ENCODE measurements at regions not wholly inside any gene's neighbourhood (a gene's known extent, or its start where the extent isn't known, plus 50 kb on each side); places are given as distances from the start of the nearest gene placed in this dataset.
"Not testable (repeated sequence)": the region's sequence is repeated elsewhere in the genome, so short reads cannot be mapped to it uniquely, and the experiment has no call there.

GRCh38 chr9:20238921-20239320, 383.4 kb downstream of the MLLT3 start:
- no peak for DNase-seq (ENCODE audit: low spot score)

- no peak for DNase-seq (ENCODE audit: low spot score)
Observed at GRCh38 chr9:20237686-20238085, 384.6 kb downstream of the MLLT3 start.

DNA sequence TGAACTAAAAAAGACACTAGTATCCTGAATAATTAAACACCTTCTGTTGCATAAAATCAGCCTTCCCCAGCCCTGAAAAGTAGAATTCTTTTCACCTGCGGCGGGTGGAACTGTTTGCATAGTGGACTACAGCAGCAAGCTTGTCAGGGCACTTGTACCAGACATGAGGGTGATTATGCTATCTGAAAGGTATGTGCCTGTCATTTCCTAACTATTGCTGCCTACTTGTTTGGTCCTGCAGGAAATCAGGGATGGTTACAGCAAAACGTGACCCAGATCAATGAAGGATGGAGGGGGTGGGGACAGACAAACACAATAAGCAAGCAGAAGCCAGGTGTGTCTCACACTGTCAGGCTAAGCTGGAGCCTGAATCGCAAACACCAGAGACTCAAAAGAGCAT, 385.6 kb downstream of the MLLT3 start:
- DNase-seq (ENCODE audit: low spot score): no peak

DNA sequence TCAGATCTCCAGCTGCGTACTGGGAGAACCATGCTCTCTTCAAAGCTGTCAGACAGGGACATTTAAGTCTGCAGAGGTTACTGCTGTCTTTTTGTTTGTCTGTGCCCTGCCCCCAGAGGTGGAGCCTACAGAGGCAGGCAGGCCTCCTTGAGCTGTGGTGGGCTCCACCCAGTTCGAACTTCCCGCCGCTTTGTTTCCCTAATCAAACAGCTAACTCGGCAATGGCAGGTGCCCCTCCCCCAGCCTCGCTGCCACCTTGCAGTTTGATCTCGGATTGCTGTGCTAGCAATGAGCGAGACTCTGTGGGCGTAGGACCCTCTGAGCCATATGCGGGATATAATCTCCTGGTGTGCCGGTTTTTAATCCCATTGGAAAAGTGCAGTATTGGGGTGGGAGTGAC, 387.1 kb downstream of the MLLT3 start:
- not testable (repeated sequence) for DNase-seq (ENCODE audit: low spot score)

GRCh38 chr9:20228096-20228495, 394.2 kb downstream of the MLLT3 start:
- no peak for DNase-seq (ENCODE audit: low spot score)

- DNase-seq (ENCODE audit: low spot score): no peak
Observed at GRCh38 chr9:20227166-20227874, 395.0 kb downstream of the MLLT3 start.

DNA sequence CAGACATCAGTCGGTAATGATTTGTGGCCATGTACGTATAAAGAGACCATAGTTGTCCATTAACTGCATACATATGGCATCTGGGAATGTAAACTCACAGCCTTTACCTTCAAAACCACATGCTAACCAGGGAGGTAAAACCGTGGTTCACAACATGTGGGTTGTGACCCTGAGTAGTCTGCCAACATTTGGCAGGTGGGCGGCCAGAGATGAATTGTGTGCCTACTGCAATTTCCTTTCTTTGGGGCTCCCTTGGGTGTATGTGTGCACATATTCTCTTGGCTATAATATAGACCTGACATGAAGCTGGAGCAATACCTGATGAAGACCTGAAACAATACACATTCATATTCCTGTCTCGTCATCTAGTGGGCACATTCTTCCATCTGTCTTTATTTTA, 396.0 kb downstream of the MLLT3 start:
- no peak for DNase-seq (ENCODE audit: low spot score)

DNA sequence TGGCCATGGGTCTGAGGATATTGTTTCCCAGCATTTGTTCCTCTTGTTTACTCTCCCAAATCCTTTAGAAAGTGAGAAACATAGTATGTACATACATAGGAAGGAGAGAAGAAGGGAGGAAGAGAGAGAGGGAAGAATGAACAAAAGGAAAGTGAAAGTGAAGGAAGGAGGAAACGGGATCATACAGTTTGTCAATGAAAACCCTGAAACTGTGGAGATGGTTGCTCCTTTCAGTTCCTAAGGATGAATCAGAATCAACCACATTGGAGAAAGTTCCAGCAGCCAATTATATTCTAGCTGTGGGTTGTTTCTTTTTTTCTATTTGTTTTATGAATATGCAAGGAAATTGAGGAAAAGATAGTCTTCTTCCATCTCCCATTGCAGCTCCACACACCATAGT, 396.5 kb downstream of the MLLT3 start:
- peak; percentile 18 for DNase-seq (ENCODE audit: low spot score)

GRCh38 chr9:20224756-20225155, 397.5 kb downstream of the MLLT3 start:
- no peak for DNase-seq (ENCODE audit: low spot score)

DNA sequence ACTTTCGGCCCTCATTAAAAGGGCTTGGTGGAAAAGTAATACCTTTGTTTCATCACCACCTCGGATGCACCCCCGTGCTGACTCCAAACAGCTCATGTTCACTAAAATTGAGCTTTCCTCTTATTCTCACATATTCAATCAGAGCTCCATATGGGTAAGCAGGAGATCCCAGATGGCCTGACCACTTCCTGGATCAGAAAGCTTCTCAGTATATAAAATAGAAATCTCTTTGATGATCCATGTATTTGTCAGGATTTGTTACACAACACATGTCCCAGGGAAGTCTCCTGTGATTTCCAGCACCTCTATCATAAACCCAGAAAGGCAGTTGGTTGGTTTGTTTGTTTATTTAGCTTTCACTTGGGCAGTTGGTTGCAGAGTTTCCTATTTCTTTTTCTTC, 402.0 kb downstream of the MLLT3 start:
- DNase-seq (ENCODE audit: low spot score): no peak

DNA sequence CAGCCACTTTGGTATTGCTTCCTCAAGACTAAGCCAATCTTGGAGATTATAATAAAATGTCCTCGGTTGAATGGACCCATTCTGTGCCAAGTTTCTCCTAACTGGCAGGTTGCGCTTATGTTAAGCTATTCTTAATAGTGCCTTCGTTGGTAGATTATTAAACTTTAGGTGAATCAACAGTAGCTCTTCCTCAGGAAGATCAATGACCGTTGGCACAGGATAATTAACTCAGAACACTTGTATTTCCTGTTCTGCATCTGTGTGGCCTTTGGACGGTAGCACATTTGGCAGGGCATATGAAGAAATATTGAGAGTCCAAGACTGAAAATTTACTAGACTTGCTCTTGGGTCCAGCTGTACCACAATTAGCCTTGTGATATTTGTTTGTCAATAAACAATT, 402.9 kb downstream of the MLLT3 start:
- DNase-seq (ENCODE audit: low spot score): no peak

- no peak for DNase-seq (ENCODE audit: low spot score)
Observed at GRCh38 chr9:20217596-20217995, 404.7 kb downstream of the MLLT3 start.

DNA sequence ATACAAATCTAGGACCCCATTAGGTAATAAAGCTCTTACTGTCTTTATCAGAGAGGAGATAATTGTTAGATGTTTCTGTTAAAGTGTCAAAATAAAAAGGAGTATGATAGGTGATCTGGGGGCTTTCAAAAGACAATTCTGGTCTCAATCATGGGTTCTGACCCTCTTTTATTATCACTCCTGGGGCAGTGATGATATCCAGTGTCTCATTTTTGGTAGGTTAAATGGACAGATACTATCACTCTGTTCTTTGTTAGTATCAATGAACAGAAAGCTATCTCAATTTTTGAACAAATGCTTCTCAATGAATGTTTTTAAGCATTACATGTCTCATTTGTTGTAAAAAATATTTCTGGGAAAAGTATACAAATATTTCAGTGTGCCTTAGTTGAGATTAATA, 405.9 kb downstream of the MLLT3 start:
- DNase-seq (ENCODE audit: low spot score): no peak

GRCh38 chr9:20215552-20215951, 406.7 kb downstream of the MLLT3 start:
- no peak for DNase-seq (ENCODE audit: low spot score)

GRCh38 chr9:20212806-20213205, 409.5 kb downstream of the MLLT3 start:
- no peak for DNase-seq (ENCODE audit: low spot score)

DNA sequence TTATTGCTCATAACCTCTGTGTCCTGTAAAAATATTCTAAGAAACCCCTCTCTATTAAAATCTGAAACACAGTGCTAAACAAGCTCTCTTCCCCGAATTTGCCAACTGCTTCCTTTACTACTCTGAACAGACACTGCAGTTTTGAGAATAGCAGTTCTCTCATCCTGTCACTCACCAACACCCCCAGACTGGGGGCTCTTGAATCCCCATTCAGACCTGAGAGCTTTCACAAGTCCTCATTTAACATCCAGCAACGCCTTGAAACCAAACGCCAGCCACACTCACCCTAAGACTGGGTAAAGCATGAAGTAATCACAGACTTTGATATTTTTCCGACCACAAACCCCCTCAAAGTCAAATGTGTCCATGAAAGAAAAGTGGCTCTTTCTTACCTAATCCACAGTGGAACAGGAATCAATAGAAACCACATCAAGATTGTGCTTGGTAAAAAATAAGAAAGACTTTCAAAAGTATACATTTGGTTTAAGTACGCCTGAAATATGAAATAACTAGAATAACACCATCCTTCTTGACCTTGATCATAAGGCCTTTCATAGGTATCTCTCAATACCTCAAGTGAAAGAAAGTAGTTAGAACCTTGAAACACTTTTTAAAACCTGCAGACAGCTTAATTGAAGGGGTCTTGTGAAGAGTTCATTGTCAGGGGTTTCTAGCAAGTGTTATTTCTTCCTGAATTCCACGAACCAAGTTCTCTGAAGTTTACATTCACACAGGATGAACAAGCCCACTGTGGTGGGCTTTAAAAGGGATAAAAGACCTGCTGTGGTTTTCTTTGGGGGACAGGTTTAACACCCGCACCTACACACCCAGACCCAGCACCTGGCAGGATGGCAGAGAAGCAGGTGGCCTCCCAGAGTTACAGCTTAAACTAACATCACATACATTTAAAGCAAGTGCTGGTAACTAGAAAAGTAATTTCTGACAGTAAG, 412.6 kb downstream of the MLLT3 start:
- DNase-seq (ENCODE audit: low spot score): no peak

DNA sequence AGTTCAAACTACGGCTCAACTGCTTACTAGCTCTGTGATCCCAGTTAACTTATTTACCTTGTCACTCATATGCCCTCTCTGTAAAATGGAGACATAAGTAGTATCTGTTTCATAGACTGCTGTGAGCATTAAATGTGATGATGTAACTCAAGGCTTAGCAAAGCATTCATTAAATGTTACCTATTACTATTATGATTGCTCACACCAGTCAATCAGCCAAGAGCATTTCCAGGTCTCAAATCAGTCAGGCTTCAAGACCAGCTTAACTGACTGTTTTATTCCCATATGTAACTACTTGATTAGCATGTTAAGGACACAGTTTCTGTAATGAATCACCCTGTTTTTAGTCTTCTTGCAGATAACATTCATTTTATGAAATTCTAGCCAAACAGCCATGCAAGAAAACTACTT, 413.3 kb downstream of the MLLT3 start:
- DNase-seq (ENCODE audit: low spot score): no peak

DNA sequence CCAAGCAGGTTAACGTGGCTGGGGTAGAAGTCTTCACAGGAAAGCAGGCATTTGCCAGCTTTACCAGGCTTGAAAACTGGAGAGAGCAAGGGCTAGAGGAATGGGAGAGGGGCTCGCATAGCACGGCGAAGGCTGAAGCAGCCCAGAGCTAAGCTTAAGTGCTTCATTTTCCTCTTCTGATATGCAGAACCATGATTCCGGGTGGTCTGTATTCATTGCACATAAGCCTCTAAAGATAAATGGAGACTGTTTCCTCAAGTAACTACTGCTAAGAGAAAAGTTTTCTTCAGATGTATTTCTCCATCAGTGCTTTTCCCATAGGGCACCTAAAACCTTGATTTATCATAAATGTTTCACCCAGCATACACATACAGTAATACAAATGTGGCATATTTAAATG, 414.1 kb downstream of the MLLT3 start:
- DNase-seq (ENCODE audit: low spot score): no peak

GRCh38 chr9:20207176-20207575, 415.1 kb downstream of the MLLT3 start:
- DNase-seq (ENCODE audit: low spot score): no peak

DNA sequence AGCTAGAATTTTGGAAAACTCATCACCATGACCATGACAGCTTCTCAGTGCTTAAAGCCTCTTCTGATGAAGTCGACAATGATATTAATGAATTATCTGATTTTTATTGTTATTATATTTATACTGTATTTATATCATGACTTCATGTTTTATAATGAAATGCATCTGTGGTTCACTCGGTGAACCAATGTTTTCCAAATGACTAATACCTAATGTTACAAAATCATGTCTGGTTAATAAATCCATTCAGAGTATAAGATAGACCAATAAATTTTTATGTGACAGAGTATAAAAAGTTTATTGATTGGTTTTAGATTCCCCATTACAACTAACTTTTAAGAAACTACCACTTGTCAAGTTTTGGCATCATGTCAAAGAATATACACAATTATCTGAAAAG, 416.5 kb downstream of the MLLT3 start:
- no peak for DNase-seq (ENCODE audit: low spot score)

DNA sequence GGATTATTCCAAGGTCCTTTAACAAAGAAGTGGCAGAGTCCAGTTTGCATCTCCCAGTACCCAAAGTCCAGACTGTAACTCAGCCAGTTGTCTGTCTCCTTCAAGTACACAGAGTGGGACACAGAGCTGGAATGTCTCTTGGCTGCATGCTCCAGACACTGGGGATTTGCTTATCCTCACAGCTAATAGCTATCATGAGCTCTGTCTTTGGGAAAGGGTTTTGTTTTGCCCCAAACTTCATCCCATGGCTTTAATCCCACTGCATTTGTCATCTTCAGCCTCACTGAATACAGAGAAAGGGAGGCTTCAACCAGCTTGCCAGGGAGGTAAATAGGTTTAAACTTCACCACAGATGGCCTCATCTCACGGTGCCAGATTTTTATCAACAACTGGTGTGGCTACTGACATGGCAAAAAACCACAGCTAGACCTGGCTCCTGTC, 412.2 kb upstream of the SLC24A2 start:
- DNase-seq (ENCODE audit: low spot score): no peak

DNA sequence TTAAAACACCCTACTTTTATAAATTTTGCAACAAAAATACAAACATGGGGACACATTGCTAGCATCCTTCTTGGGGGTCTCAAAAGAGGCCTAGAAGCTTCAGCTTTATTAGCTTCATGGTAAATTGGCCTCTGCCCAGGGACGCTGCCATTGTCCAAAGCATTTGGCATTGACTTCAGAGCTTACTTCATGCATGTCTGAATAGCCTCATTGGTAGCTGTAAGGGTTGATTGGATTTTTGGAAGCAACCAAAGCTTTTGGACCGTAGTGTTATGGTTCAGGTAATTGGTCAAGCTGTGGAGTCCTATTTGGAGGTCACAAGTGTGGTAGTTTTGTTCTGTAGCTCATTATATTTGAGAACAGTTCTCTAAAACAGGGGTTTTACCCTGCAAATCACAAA, 411.7 kb upstream of the SLC24A2 start:
- no peak for DNase-seq (ENCODE audit: low spot score)

- DNase-seq (ENCODE audit: low spot score): no peak
Observed at GRCh38 chr9:20199111-20199510, 410.3 kb upstream of the SLC24A2 start.

Measured in A172 (cell line).